ENCODE measurements at regions not wholly inside any gene's neighbourhood (a gene's known extent, or its start where the extent isn't known, plus 50 kb on each side); places are given as distances from the start of the nearest gene placed in this dataset.

DNA sequence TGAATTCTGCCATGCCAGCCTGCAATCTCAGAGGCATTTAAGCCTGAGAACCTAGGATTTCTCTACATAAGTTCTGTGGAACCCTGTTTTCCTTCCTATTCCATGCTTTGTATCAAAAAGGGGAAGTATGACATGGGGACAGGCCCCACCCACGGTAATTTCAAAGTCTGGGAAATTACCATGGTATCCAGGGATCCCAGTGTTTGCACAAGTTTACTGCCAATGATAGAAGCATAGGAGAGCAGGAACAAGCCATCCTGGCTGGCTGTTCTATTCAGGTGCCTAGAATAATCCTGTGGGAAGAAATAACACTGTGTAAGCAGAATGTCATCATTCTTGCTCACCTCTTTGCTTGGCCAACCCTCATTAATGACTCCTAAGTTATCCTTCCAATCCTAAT is 53.8 kb upstream of the ATP1B1 start:
- Histone ChIP-seq H3K36me3 (ENCODE audit: insufficient read depth in 1 of 2, low read depth in 1 of 2) (no peaks in the 10 kb centered on the region), H3K9me3 (no peaks in the 10 kb centered on the region), H3K4me3 (no peak overlapping the region), H3K4me1 (no peaks in the 10 kb centered on the region), H3K27me3 (ENCODE audit: insufficient read depth in 3 of 3, low read length in 2 of 3) (no peaks in the 10 kb centered on the region), H3K27ac (no peak overlapping the region)
- intact Hi-C loops (cut with DNase I) = no loop called here
- TF ChIP-seq, protein P1, sequence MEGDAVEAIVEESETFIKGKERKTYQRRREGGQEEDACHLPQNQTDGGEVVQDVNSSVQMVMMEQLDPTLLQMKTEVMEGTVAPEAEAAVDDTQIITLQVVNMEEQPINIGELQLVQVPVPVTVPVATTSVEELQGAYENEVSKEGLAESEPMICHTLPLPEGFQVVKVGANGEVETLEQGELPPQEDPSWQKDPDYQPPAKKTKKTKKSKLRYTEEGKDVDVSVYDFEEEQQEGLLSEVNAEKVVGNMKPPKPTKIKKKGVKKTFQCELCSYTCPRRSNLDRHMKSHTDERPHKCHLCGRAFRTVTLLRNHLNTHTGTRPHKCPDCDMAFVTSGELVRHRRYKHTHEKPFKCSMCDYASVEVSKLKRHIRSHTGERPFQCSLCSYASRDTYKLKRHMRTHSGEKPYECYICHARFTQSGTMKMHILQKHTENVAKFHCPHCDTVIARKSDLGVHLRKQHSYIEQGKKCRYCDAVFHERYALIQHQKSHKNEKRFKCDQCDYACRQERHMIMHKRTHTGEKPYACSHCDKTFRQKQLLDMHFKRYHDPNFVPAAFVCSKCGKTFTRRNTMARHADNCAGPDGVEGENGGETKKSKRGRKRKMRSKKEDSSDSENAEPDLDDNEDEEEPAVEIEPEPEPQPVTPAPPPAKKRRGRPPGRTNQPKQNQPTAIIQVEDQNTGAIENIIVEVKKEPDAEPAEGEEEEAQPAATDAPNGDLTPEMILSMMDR (IDR thresholded peaks at IDR 0.05) = no peak
- WGBS, 3 donors = 59 to 87% (median 61%) methylated on average over 1 of the region's 1 CpG
- ATAC-seq (no peak), DNase-seq (no peak)

DNA sequence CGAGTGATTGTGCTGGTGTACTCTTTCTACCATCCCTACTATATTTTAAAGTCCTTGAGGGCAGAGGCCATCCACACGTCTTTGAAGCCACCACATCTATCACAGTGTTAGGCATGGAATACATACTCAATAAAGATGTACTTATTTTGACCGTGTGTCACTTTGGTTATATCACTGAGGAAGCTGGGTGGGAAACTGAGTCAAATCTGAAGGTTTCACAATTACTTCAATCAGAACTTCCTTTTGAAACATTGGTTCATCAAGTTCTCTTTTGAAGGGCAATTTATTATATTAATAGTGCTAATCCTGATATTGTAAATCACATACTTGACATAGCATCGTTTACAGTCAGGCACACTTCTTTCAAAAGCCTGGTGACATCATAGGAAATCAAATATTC is 53.3 kb upstream of the ATP1B1 start:
- DNase-seq (no peak), ATAC-seq (no peak)
- H3K4me1 ChIP-seq = no peaks in the 10 kb centered on the region
- no peaks in the 10 kb centered on the region for H3K27me3 ChIP-seq (ENCODE audit: insufficient read depth in 3 of 3, low read length in 2 of 3)
- no peaks in the 10 kb centered on the region for H3K9me3 ChIP-seq
- no peak overlapping the region for H3K4me3 ChIP-seq
- no peaks in the 10 kb centered on the region for H3K36me3 ChIP-seq (ENCODE audit: insufficient read depth in 1 of 2, low read depth in 1 of 2)
- intact Hi-C loops (cut with DNase I) = no loop called here
- WGBS, 3 donors = 79 to 87% (median 81%) methylated on average over 4 of the region's 4 CpGs
- TF ChIP-seq, protein P1 (IDR thresholded peaks at IDR 0.05) = no peak
- no peak overlapping the region for H3K27ac ChIP-seq
